K562 (cell line): ENCODE measurements at regions not wholly inside any gene's neighbourhood (a gene's known extent, or its start where the extent isn't known, plus 50 kb on each side); places are given as distances from the start of the nearest gene placed in this dataset.

Experiments
- ATAC-seq: fragments of 200-7000 bp; cut with Tn5 transposase; 3 replicates; pipeline ENCODE4 v1.9.1; 2020; ENCODE audit warnings: moderate library complexity
- BruUV-seq: library from RNA; stranded (reverse); fragments of 400-500 nt; replicated peaks from 2 replicates; lab custom pipeline; 2021; lab: Mats Ljungman, UMichigan
- CTCF ChIA-PET: fragments of 300-600 bp; formaldehyde crosslinking; extraction: SDS; loops from one replicate; lab custom pipeline; 2021; ENCODE audit warnings: low intra/inter-chr PET ratio; lab: Yijun Ruan, JAX
- POLR2A ChIA-PET: fragments of 300-600, 350-650 bp; sonication (Branson Sonifier 250); formaldehyde crosslinking; extraction: SDS; loops from one replicate; lab custom pipeline; 2021; ENCODE audit warnings: antibody characterized with exemption, inconsistent platforms; lab: Yijun Ruan, JAX
- DNase-seq, 4 experiments: peaks; one replicate each; pipeline versions ENCODE4 v3.0.0 to v3.0.0-alpha.2; 2011 to 2018; ENCODE audit warnings: low spot score in 3 of 4, mixed read lengths in 3 of 4; ENCODE audit errors: extremely low read depth in 1 of 4
- FAIRE-seq: peaks from 2 replicates; lab custom pipeline; 2011; peaks lifted over from hg19 to GRCh38; lab: Jason Lieb, UNC
- H2AFZ ChIP-seq: 2 replicates; pipeline ENCODE4 v1.6.0; 2011; ENCODE audit warnings: low read depth, low read length, control low read depth, inconsistent platforms
- H3K27ac ChIP-seq: fragments of 200-600 bp; 3 replicates; pipeline ENCODE4 v1.8.0; 2011; ENCODE audit warnings: low read depth, mild to moderate bottlenecking, control low read depth, inconsistent platforms, low read length, moderate library complexity, mixed read lengths; ENCODE audit errors: extremely low read depth
- H3K27me3 ChIP-seq, 2 experiments: fragments of 300-600 bp in 1 of 2; 2 replicates in 1 of 2; 3 replicates in 1 of 2; pipeline versions ENCODE4 v1.6.0 to v1.8.0; 2011; ENCODE audit warnings: inconsistent platforms in 2 of 2, low read length in 2 of 2, mild to moderate bottlenecking in 1 of 2, mixed read lengths in 1 of 2, moderate library complexity in 1 of 2; ENCODE audit not compliant: control insufficient read depth in 2 of 2, insufficient read depth in 2 of 2
- H3K36me3 ChIP-seq: fragments of 300-600 bp; 3 replicates; pipeline ENCODE4 v1.8.0; 2011; ENCODE audit warnings: mild to moderate bottlenecking, low read length, inconsistent platforms; ENCODE audit not compliant: control insufficient read depth, insufficient read depth
- H3K4me1 ChIP-seq, 2 experiments: fragments of 200-600 bp in 1 of 2; replicated peaks in 1 of 2; 2 replicates in 1 of 2; 3 replicates in 1 of 2; pipeline versions ENCODE4 v1.5.1 to v1.8.0; 2011; ENCODE audit warnings: inconsistent platforms in 2 of 2, low read length in 2 of 2, mild to moderate bottlenecking in 1 of 2, mixed read lengths in 1 of 2, moderate library complexity in 1 of 2; ENCODE audit not compliant: control insufficient read depth in 2 of 2, insufficient read depth in 2 of 2
- H3K4me2 ChIP-seq: 2 replicates; pipeline ENCODE4 v1.6.1; 2011; ENCODE audit warnings: low read length, control low read depth, inconsistent platforms, mixed read lengths; ENCODE audit not compliant: insufficient read depth
- H3K4me3 ChIP-seq: fragments of 200-600 bp; sonication (generic), shearing (Covaris generic); 2 replicates; pipeline ENCODE4 v1.5.1; 2016; ENCODE audit warnings: control low read depth, inconsistent platforms
- H3K79me2 ChIP-seq: fragments of 200-600 bp; 3 replicates; pipeline ENCODE4 v1.8.0; 2011; ENCODE audit warnings: low read length, inconsistent platforms; ENCODE audit not compliant: control insufficient read depth, insufficient read depth
- H3K9ac ChIP-seq, 2 experiments: 2 replicates each; pipeline versions ENCODE4 v1.6.0 to v1.6.1; 2011; ENCODE audit warnings: low read depth in 2 of 2, low read length in 2 of 2, control low read depth in 1 of 2, inconsistent platforms in 1 of 2, mild to moderate bottlenecking in 1 of 2, mixed read lengths in 1 of 2; ENCODE audit not compliant: insufficient read depth in 1 of 2
- H3K9me1 ChIP-seq: one replicate; pipeline ENCODE4 v1.6.0; 2011; ENCODE audit warnings: inconsistent platforms, mild to moderate bottlenecking, low read length, moderate library complexity; ENCODE audit not compliant: control insufficient read depth, insufficient read depth
- H3K9me3 ChIP-seq: replicated peaks from 2 replicates; pipeline ENCODE4 v1.5.1; 2011; ENCODE audit warnings: low read depth, low read length, inconsistent platforms; ENCODE audit not compliant: control insufficient read depth, insufficient read depth
- H4K20me1 ChIP-seq: replicated peaks from 2 replicates; pipeline ENCODE4 v1.6.1; 2011; ENCODE audit warnings: low read length, inconsistent platforms, mixed read lengths; ENCODE audit not compliant: control insufficient read depth, insufficient read depth
- DMBX1 ChIP-seq: fragments of 250-450 bp; sonication (Bioruptor Pico); IDR thresholded peaks from 2 replicates; pipeline ENCODE4 v1.8.0; 2022; ENCODE audit warnings: inconsistent platforms, mild to moderate bottlenecking, moderate library complexity, borderline replicate concordance
- HLTF ChIP-seq: fragments of 450-650 bp; IDR thresholded peaks from 2 replicates; pipeline ENCODE4 v1.6.1; 2016
- HOMEZ ChIP-seq: fragments of 250-450 bp; sonication (Bioruptor Pico); IDR thresholded peaks from 2 replicates; pipeline ENCODE4 v1.4.0; 2020; ENCODE audit warnings: mild to moderate bottlenecking, moderate library complexity
- THRA ChIP-seq: fragments of 450-650 bp; IDR thresholded peaks from 2 replicates; pipeline ENCODE4 v1.6.1; 2017; ENCODE audit warnings: mild to moderate bottlenecking, moderate library complexity
- THRAP3 ChIP-seq: fragments of 450-650 bp; IDR thresholded peaks from 2 replicates; pipeline ENCODE4 v1.6.1; 2016; ENCODE audit warnings: mild to moderate bottlenecking, inconsistent platforms, borderline replicate concordance
- ZNF699 ChIP-seq: fragments of 250-450 bp; sonication (Bioruptor Pico); IDR thresholded peaks from 2 replicates; pipeline ENCODE4 v1.8.0; 2021; ENCODE audit warnings: mild to moderate bottlenecking, moderate library complexity; ENCODE audit not compliant: insufficient replicate concordance
- WGBS: fragments of 100-300 bp; shearing (Covaris generic); methylation state at CpG from one replicate; pipeline ENCODE4 v1.1.6; 2016; ENCODE audit warnings: low coverage, mixed read lengths; ENCODE audit not compliant: insufficient coverage; ENCODE audit errors: missing lambda C conversion rate; 5-methylcytosine and 5-hydroxymethylcytosine counted together
- in situ Hi-C: fragments of 300-500 bp; cut with MboI; formaldehyde crosslinking; loops from 4 replicates; pipeline ENCODE4 v1.15.0; 2018; ENCODE audit warnings: inconsistent platforms, mixed read lengths
- intact Hi-C: fragments of 100-400 bp; cut with micrococcal nuclease; formaldehyde crosslinking; loops from 2 replicates; pipeline ENCODE4 v1.14.2; 2022
- TF ChIP-seq, protein P1 (sequence below): IDR thresholded peaks from 2 replicates; pipeline ENCODE4 v1.6.1; 2011; ENCODE audit not compliant: insufficient read length; ENCODE audit errors: extremely low read depth
- TF ChIP-seq, protein P2 (sequence below): fragments of 450-650 bp; IDR thresholded peaks from 2 replicates; pipeline ENCODE4 v1.6.1; 2016; ENCODE audit warnings: low read depth

GRCh38 chr15:77807115-77807514, 174.4 kb upstream of the LINGO1 start:
- no peak overlapping the region for H2AFZ ChIP-seq
- no peak overlapping the region for H3K4me3 ChIP-seq
- intact Hi-C loops (no loop called here), in situ Hi-C loops (no loop called here)
- H3K9ac ChIP-seq: no peak overlapping the region
- 11% methylated on average over 6 of the region's 6 CpGs for WGBS
- no peak for DNase-seq
- peaks cover 0 to 10% of the 10 kb centered on the region in 2 experiments; a peak in 1 of 5 replicates for H3K27me3 ChIP-seq
- no TSS peak for BruUV-seq
- H3K9me3 ChIP-seq: no peaks in the 10 kb centered on the region
- peaks cover 3 to 24% of the 10 kb centered on the region in 2 experiments; a peak in 2 of 5 replicates for H3K4me1 ChIP-seq
- FAIRE-seq: no peak
- no peaks in the 10 kb centered on the region for H3K79me2 ChIP-seq
- CTCF ChIA-PET: no interaction called here
- H3K36me3 ChIP-seq: no peaks in the 10 kb centered on the region
- H4K20me1 ChIP-seq: peaks cover 4% of the 10 kb centered on the region; the same call in 1 of the 2 replicates
- POLR2A ChIA-PET: interaction anchor here (1.2 kb wide), 1 partner anchor 10 kb away, joined by 6 read pairs; no protein-coding TSS in a partner anchor
- no peak overlapping the region for H3K4me2 ChIP-seq
- H3K27ac ChIP-seq: no peak overlapping the region
- no peak for ATAC-seq
- no peaks in the 10 kb centered on the region for H3K9me1 ChIP-seq
- TF ChIP-seq ZNF699 (CRISPR knock-in tag) (no peak), HOMEZ (CRISPR knock-in tag) (no peak), HLTF (no peak), DMBX1 (no peak), THRAP3 (no peak), THRA (no peak)
- TF ChIP-seq, protein P1, sequence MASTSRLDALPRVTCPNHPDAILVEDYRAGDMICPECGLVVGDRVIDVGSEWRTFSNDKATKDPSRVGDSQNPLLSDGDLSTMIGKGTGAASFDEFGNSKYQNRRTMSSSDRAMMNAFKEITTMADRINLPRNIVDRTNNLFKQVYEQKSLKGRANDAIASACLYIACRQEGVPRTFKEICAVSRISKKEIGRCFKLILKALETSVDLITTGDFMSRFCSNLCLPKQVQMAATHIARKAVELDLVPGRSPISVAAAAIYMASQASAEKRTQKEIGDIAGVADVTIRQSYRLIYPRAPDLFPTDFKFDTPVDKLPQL: no peak
- TF ChIP-seq, protein P2, sequence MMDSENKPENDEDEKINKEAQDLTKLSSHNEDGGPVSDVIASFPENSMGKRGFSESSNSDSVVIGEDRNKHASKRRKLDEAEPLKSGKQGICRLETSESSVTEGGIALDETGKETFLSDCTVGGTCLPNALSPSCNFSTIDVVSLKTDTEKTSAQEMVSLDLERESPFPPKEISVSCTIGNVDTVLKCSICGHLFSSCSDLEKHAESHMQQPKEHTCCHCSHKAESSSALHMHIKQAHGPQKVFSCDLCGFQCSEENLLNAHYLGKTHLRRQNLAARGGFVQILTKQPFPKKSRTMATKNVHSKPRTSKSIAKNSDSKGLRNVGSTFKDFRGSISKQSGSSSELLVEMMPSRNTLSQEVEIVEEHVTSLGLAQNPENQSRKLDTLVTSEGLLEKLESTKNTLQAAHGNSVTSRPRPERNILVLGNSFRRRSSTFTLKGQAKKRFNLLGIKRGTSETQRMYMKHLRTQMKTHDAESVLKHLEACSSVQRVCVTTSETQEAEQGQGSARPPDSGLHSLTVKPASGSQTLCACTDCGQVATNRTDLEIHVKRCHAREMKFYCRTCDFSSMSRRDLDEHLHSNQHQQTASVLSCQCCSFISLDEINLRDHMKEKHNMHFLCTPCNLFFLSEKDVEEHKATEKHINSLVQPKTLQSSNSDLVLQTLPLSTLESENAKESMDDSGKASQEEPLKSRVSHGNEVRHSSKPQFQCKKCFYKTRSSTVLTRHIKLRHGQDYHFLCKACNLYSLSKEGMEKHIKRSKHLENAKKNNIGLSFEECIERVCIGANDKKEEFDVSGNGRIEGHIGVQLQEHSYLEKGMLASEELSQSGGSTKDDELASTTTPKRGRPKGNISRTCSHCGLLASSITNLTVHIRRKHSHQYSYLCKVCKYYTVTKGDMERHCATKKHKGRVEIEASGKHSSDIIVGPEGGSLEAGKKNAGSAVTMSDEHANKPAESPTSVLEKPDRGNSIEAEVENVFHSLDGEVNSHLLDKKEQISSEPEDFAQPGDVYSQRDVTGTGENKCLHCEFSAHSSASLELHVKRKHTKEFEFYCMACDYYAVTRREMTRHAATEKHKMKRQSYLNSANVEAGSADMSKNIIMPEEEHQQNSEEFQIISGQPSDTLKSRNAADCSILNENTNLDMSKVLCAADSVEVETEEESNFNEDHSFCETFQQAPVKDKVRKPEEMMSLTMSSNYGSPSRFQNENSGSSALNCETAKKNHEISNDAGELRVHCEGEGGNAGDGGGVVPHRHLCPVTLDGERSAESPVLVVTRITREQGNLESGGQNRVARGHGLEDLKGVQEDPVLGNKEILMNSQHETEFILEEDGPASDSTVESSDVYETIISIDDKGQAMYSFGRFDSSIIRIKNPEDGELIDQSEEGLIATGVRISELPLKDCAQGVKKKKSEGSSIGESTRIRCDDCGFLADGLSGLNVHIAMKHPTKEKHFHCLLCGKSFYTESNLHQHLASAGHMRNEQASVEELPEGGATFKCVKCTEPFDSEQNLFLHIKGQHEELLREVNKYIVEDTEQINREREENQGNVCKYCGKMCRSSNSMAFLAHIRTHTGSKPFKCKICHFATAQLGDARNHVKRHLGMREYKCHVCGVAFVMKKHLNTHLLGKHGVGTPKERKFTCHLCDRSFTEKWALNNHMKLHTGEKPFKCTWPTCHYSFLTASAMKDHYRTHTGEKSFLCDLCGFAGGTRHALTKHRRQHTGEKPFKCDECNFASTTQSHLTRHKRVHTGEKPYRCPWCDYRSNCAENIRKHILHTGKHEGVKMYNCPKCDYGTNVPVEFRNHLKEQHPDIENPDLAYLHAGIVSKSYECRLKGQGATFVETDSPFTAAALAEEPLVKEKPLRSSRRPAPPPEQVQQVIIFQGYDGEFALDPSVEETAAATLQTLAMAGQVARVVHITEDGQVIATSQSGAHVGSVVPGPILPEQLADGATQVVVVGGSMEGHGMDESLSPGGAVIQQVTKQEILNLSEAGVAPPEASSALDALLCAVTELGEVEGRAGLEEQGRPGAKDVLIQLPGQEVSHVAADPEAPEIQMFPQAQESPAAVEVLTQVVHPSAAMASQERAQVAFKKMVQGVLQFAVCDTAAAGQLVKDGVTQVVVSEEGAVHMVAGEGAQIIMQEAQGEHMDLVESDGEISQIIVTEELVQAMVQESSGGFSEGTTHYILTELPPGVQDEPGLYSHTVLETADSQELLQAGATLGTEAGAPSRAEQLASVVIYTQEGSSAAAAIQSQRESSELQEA: no peak
